GM19239 (cell line): ENCODE measurements at regions not wholly inside any gene's neighbourhood (a gene's known extent, or its start where the extent isn't known, plus 50 kb on each side); places are given as distances from the start of the nearest gene placed in this dataset.
"Not testable (repeated sequence)": the region's sequence is repeated elsewhere in the genome, so short reads cannot be mapped to it uniquely, and the experiment has no call there.

Experiments
- DNase-seq: peaks from one replicate; pipeline ENCODE4 v3.0.0; 2011; ENCODE audit warnings: low spot score; ENCODE audit not compliant: insufficient read length
- FAIRE-seq: peaks from 2 replicates; lab custom pipeline; 2011; peaks lifted over from hg19 to GRCh38; lab: Jason Lieb, UNC

- DNase-seq (peak; percentile 9), FAIRE-seq (peak; percentile 57)
These were observed 147.1 kb upstream of the GHITM start for GRCh38 chr10:83991986-83992753.

GRCh38 chr10:83994325-83994724 is 145.0 kb upstream of the GHITM start:
- FAIRE-seq = no peak

GRCh38 chr10:83995738-83996331 is 143.5 kb upstream of the GHITM start:
- no peak for DNase-seq
- FAIRE-seq = no peak

More at GRCh38 chr10:83994325-83994724, 145.0 kb upstream of the GHITM start:
- no peak for DNase-seq

GRCh38 chr10:84004221-84004620 is 135.1 kb upstream of the GHITM start:
- FAIRE-seq = no peak

GRCh38 chr10:84005403-84005802 is 133.9 kb upstream of the GHITM start:
- DNase-seq (no peak), FAIRE-seq (no peak)

More at GRCh38 chr10:84004221-84004620, 135.1 kb upstream of the GHITM start:
- no peak for DNase-seq

- DNase-seq = no peak
- no peak for FAIRE-seq
These were observed 131.8 kb upstream of the GHITM start for GRCh38 chr10:84007482-84007881.

GRCh38 chr10:84008878-84009277 is 130.4 kb upstream of the GHITM start:
- peak; percentile 37 for DNase-seq
- no peak for FAIRE-seq

- FAIRE-seq = no peak
- no peak for DNase-seq
These were observed 126.9 kb upstream of the GHITM start for GRCh38 chr10:84012431-84012830.

GRCh38 chr10:84012831-84013458 is 126.4 kb upstream of the GHITM start:
- peak; percentile 77 for FAIRE-seq
- peak; percentile 9 for DNase-seq

- FAIRE-seq (no peak), DNase-seq (no peak)
These were observed 123.3 kb upstream of the GHITM start for GRCh38 chr10:84015877-84016595.

GRCh38 chr10:84018826-84019225 is 120.5 kb upstream of the GHITM start:
- FAIRE-seq = no peak

GRCh38 chr10:84019854-84020458 is 119.4 kb upstream of the GHITM start:
- not testable (repeated sequence) for DNase-seq, FAIRE-seq

More at GRCh38 chr10:84018826-84019225, 120.5 kb upstream of the GHITM start:
- no peak for DNase-seq

GRCh38 chr10:84026821-84027257 is 112.5 kb upstream of the GHITM start:
- DNase-seq (peak; percentile 4), FAIRE-seq (no peak)

GRCh38 chr10:84029840-84030239 is 109.5 kb upstream of the GHITM start:
- DNase-seq (no peak), FAIRE-seq (no peak)

GRCh38 chr10:84038035-84038434 is 101.3 kb upstream of the GHITM start:
- FAIRE-seq (no peak), DNase-seq (no peak)

- FAIRE-seq (no peak), DNase-seq (no peak)
These were observed 99.4 kb upstream of the GHITM start for GRCh38 chr10:84039957-84040356.

- DNase-seq (no peak), FAIRE-seq (no peak)
These were observed 91.9 kb upstream of the GHITM start for GRCh38 chr10:84047258-84048010.

GRCh38 chr10:84049645-84050011 is 89.7 kb upstream of the GHITM start:
- DNase-seq (no peak), FAIRE-seq (no peak)

- FAIRE-seq = no peak
- DNase-seq = no peak
These were observed 85.7 kb upstream of the GHITM start for GRCh38 chr10:84053626-84054025.
